HepG2 (cell line): ENCODE measurements at regions not wholly inside any gene's neighbourhood (a gene's known extent, or its start where the extent isn't known, plus 50 kb on each side); places are given as distances from the start of the nearest gene placed in this dataset.

Experiments used
- SATB2 ChIP-seq: sonication (generic); formaldehyde crosslinking; IDR thresholded peaks from 2 replicates; pipeline ENCODE4 v1.5.0; 2020; ENCODE audit warnings: missing genetic modification reagents
- STAG1 ChIP-seq: sonication (generic); formaldehyde crosslinking; IDR thresholded peaks from 2 replicates; pipeline ENCODE4 v1.4.0; 2020; ENCODE audit warnings: missing genetic modification reagents
- ZNF775 ChIP-seq: sonication (generic); formaldehyde crosslinking; IDR thresholded peaks from 2 replicates; pipeline ENCODE4 v1.4.0; 2020; ENCODE audit warnings: missing genetic modification reagents, mild to moderate bottlenecking, moderate library complexity, borderline replicate concordance
- TF ChIP-seq, protein P1 (sequence below): sonication (generic); formaldehyde crosslinking; IDR thresholded peaks from 2 replicates; pipeline ENCODE4 v1.5.0; 2020; ENCODE audit warnings: mild to moderate bottlenecking, missing genetic modification reagents, moderate library complexity

DNA sequence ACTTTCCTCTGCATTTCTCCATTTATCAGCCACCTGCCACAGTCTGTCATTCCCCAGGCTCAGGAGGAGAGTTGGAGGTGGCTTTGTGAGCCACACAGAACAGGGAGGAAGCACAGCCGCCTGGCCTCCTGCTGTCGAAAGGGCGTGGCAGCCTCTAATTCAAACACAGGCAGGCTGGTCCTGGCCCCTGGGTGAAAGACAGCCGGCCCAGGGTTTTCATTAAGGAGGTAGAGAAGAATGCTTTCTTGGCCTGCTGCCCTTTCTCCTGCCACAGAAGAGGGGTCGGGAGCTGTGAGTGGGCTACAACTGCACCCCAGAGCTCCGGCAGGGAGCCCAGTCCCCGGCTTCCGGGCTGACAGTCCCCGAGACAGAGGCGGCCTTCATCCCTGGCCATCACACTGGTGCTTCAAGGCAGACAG is 108.6 kb upstream of the FZD10 start:
- TF ChIP-seq ZNF775 (CRISPR knock-in tag) = no peak
- no peak for TF ChIP-seq SATB2 (CRISPR knock-in tag)
- TF ChIP-seq, protein P1, sequence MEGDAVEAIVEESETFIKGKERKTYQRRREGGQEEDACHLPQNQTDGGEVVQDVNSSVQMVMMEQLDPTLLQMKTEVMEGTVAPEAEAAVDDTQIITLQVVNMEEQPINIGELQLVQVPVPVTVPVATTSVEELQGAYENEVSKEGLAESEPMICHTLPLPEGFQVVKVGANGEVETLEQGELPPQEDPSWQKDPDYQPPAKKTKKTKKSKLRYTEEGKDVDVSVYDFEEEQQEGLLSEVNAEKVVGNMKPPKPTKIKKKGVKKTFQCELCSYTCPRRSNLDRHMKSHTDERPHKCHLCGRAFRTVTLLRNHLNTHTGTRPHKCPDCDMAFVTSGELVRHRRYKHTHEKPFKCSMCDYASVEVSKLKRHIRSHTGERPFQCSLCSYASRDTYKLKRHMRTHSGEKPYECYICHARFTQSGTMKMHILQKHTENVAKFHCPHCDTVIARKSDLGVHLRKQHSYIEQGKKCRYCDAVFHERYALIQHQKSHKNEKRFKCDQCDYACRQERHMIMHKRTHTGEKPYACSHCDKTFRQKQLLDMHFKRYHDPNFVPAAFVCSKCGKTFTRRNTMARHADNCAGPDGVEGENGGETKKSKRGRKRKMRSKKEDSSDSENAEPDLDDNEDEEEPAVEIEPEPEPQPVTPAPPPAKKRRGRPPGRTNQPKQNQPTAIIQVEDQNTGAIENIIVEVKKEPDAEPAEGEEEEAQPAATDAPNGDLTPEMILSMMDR (CRISPR knock-in tag) = no peak
- TF ChIP-seq STAG1 (CRISPR knock-in tag) = no peak
